OCI-LY1 (cell line): ENCODE measurements at regions not wholly inside any gene's neighbourhood (a gene's known extent, or its start where the extent isn't known, plus 50 kb on each side); places are given as distances from the start of the nearest gene placed in this dataset.

Source experiments
- CTCF ChIP-seq: fragments of 200-600 bp; sonication (generic), shearing (Covaris generic); IDR thresholded peaks from 2 replicates; pipeline ENCODE4 v1.5.1; 2017; ENCODE audit warnings: mild to moderate bottlenecking, antibody characterized with exemption, low read length, moderate library complexity, mixed read lengths
- EZH2 ChIP-seq: fragments of 200-600 bp; sonication (generic), shearing (Covaris generic); IDR thresholded peaks from 2 replicates; pipeline ENCODE4 v1.8.0; 2017; ENCODE audit warnings: borderline replicate concordance, mixed run types, mild to moderate bottlenecking, antibody characterized with exemption, low read length, moderate library complexity, mixed read lengths

- TF ChIP-seq CTCF = no peak
- no peak for TF ChIP-seq EZH2
Observed at GRCh38 chr10:125415964-125416363, 255.6 kb upstream of the CTBP2 start.
